ENCODE measurements at regions not wholly inside any gene's neighbourhood (a gene's known extent, or its start where the extent isn't known, plus 50 kb on each side); places are given as distances from the start of the nearest gene placed in this dataset.

- no peak for TF ChIP-seq CTCF (IDR thresholded peaks at IDR 0.05)
- no peak for TF ChIP-seq EZH2 (IDR thresholded peaks at IDR 0.05; ENCODE audit: borderline replicate concordance, insufficient read depth, low read depth, low read length, poor library complexity, severe bottlenecking)
Observed at GRCh38 chr2:216807857-216808272, 52.0 kb downstream of the TNP1 start.

Measured in B cell (primary cell).